NCI-H2196 (cell line): ENCODE measurements at regions not wholly inside any gene's neighbourhood (a gene's known extent, or its start where the extent isn't known, plus 50 kb on each side); places are given as distances from the start of the nearest gene placed in this dataset.
A peak's percentile ranks its signal among the peaks of the same experiment; 100 is the strongest.

ENCODE experiments used
- DNase-seq: peaks from one replicate; lab custom pipeline; 2025; ENCODE audit not compliant: unreplicated experiment; lab: John Stamatoyannopoulos, UW

GRCh38 chr1:30310966-30311742 is 412.2 kb downstream of the MATN1 start:
- DNase-seq = no peak

DNA sequence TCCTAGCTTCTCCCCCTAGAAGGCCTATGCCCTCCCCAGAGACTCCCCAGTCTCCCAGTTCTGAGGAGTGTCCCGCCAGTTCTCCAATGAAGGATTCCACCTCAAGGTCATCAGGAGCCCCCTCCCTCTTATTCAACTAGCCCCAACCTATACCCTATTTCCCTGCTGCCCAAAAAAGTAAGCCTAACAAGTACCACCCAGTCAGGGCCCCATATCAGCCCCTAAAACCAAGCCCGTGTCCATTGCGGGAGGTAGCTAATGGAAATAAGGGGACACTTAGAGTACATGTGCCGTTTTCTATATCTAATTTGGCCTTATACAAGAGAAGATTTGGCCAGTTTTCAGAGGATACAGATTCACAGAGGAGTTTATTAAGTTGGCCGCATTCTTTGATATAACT is 416.2 kb downstream of the MATN1 start:
- DNase-seq = no peak

DNA sequence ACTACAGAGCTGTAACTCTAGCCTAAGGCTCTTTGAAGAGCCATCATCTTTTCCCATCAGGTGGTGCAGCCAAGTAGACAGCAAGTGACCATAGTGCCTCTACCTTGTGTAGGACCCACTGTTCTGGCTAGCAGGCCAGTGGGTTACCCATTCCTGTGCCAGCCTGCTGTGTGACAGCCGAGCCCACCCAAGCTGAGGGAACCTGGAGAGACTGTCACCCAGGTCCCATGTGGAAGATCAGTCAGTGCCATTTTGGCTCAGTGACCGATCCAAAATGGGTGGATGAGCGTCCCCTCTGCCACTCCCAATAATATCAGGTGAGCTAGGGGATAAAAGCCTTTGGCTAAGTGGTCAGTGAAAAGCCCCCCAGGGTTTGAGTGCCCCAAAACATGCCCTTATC is 417.9 kb downstream of the MATN1 start:
- DNase-seq = no peak

DNA sequence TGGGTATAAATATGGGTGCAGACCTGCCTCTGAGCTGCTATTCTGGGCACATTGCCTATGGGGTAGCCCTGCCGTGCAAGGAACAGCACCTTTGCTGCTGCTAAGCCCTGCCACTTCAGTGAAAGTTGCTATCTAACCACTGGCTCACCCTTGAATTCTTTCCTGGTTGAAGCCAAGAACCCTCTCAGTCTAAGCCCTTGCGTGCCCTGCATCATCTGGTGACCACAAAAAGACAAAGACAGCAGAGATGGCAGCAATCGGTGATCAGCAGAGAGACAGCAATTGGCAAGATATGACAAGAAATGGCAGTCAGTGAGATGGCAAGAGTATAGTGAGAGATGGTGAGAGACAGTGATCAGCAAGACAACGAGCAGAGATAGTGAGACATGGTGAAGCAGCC is 418.3 kb downstream of the MATN1 start:
- DNase-seq = no peak

DNA sequence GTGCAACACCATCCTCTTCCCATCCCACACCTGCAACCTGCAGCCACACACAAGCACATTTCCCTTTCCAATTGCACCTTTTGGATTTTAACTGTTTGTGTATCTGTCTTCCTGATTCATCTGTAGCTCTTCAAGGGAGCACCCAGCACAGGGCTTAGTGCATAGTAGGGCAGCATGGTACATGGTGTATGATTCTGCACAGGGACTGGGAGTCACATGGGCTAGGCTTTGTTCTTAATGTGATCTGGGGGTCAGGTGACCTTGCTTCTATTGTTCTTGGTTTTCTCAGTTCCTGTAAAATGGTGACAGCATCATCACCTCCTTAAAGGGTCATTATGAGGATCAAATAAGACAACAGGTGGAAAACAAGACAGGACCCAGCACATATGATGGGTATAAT is 419.3 kb downstream of the MATN1 start:
- no peak for DNase-seq

DNA sequence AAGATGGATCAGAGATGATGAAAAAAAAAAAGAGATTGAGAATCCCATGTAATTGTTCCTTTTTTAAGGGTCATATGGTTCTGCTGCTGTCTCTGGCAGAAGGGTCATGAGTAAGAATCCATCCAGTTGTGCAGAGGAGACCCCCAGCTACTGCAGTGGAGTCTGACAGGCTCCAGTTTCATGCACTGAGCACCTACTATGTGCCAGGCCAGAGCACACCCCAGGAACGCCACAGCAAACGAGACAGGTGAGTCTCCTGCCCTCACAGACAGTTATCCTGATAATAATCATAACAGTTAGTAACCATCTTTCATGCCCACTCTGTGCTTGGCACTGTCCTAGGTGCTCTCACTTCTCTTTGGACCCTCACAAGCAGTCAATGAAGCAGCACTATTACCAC is 420.0 kb downstream of the MATN1 start:
- DNase-seq = no peak

DNA sequence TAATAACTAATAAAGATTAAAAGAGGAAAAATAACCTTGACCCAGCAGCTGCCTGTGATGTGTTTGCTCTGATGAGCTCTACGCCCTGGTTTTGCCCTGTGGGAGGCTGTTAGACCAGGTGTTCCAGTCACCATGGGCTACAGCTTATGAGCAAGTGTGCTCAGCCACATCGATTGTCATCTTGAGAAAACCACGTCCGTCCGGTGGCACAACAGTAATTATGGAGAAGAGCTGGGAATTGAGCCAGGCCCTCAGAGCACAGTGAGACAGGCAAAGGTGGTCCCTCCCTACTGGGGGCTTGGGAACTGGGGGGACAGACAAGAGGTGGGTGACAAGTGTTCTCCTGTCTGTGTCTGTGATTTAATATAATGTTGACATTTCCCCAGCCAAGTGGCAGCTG is 420.5 kb downstream of the MATN1 start:
- peak; percentile 40 for DNase-seq

- DNase-seq = no peak
Measured at GRCh38 chr1:30300669-30301068, 422.7 kb downstream of the MATN1 start.

- DNase-seq = no peak
Measured at GRCh38 chr1:30299393-30299792, 424.0 kb downstream of the MATN1 start.

DNA sequence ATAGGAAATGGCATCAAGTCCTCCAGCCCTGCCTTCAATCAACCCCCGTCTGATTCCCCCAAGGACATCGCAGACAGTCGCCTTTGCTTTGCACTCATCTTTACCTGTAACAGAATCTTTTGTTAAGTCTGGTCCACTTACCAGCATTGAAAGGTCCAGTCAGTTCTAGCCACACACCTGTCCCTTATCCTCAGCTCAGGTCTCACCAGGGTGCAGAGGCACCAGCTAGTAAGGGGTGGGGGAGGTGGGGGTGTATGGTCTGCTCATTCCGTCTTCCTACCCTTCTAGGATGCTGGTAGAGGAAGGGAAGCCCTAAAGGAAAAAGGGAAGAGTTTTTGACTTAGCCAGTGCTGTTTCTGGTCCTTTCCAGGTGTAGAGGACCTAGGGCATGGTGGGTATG is 427.7 kb downstream of the MATN1 start:
- no peak for DNase-seq

- no peak for DNase-seq
Measured at GRCh38 chr1:30295266-30295665, 428.1 kb downstream of the MATN1 start.

GRCh38 chr1:30294508-30294907 is 428.9 kb downstream of the MATN1 start:
- no peak for DNase-seq

- DNase-seq = no peak
Measured at GRCh38 chr1:30292451-30292850, 430.9 kb downstream of the MATN1 start.

DNA sequence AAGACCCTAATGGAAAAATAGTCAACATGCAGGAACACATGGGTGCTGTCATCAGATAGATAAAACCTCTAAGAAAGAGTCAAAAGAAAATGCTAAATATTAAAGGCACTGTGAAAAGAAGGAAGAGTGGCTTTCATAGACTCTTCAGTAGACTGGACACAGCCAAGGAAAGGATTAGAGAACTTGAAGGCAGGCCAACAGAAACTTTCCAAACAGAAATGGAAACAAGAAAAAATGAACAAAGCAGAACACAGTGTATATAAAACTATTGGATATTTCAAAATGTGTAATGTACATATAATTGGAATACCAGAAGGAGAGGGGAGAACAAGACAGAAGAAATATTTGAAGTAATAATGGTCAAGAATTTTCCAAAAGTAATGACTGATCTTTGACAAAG is 431.9 kb downstream of the MATN1 start:
- no peak for DNase-seq

DNA sequence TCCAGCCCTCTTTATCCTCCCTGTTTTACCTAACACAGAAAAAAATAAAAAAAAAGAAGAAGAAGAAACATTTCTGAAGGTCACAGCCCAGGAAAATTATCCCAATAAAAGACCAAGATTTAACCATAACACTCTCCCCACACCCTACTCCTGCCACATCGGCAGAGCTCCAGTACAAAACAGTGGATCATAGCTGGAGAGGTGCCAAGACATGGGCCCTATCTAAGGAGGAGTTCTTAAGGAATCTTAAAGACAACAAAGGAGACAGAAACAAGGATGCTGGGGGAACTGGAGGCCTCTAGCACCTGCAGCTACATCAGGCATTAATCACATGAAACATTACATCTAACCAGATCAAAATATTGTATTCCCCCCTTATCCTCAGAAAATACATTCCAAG is 432.8 kb downstream of the MATN1 start:
- no peak for DNase-seq

DNA sequence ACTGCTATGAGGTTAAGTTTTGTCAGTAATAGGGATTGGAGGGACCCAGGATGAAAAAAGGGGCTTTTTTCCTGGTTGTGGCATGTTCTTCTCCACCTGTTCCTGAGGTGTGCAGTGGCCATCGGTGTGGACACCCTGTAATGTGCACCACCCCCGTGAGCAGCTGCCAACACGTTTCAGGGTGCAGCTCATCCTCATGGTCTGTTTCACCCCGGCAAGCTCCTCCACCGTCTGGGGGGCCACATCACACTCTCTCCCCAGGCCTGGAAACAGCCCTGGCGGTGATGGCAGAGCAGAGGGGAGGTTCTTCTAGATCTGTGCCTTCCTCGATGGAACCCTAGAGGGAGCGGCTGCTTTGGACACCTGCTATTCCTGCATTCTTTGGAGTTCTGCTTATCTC is 435.4 kb downstream of the MATN1 start:
- DNase-seq = no peak

DNA sequence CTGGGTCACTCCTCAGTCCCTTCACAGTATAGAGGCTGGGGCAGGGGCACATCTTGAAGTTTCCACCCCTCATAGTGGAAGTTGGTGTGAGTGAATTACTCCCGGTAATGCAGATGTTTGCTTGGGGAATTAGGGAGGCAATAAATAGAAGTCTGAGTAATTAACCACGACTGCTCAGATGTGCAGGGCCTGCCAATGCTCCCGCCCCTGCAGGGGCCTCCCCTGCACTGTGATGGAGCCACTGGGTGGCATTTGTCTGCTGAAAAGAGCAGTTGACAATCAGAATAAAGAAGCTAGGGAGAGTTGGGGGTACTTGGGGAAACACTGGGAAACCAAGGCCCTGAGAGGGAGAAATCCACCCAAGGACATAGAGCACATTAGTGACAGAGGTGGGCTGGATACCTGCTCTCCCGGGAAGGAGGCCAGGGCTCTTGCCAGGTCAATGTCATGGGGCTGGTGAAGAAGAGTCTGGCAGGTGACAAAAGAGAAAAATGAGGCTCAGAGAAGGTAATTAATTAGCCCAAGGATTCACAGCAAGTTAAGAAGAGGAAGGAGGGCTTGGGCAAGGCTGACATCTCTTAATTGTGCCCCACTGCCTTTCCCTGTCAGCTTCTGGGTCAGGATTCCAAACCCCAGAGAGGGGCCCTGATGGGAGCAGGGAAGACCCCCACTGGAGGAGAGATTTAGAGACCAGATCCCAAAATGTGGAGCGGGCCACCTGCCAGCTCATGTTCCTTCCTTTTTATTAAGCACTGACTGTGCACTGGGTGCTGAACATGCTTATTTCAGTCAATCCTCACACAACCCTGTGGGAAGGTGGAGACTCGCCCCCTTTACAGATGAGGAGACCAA is 436.2 kb downstream of the MATN1 start:
- DNase-seq = no peak

DNA sequence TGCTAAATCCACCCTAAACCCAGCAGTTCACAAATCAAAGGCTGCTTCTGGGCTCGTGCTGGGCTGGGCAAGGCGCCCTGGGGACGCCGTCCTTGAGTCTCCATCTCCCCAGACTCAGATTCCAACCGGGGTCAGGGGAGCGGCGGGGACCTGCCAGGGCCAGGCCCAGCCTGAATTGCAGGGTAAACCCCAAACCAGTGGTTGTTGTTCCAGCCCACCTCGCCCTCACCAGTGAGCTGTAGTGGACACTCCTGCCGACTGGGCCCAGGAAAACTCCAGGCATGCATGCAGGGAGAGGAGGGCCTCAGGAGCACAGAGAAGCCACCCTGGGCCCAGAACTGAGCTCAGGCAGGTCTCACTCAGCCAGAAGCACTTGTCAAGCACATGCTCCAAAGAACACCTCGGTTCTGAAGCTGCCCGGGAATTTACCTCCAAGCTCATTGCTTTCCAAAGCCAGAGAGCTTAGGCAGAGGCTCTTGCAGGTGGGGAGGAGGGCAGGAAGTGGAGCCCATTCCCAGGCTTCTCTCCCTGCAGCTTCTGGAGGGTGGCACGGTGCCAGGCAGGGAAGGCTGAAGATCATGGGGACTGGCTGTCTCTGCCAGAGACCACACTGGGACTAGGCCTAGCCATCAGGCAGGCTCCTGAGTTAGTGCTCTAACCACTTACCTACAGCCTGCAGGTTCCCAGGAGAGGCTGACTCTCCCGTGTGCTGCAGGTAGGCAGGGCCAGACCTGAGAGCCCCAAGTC is 437.0 kb downstream of the MATN1 start:
- DNase-seq = no peak

DNA sequence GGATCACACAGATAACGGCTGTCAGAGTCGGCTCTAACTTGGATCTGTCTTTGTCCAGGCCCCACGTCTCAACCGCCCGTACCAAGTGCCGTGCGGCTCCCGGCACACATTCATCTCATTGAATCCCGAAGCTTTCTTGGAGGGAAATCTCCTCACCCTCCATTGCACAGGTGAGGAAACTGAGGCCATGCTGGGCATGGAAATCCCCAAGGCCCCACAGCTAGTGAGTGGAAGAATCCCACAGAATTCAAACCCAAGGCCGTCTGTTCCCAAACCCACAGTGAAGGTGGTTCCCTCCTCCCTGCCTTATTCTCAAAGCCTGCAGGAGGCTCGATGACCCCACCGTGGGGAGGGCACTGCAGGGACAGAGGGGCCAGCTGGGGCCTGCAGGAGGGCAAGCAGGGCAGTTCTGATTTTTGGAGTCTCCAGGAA is 437.9 kb downstream of the MATN1 start:
- DNase-seq = no peak

GRCh38 chr1:30284728-30285475 is 438.5 kb downstream of the MATN1 start:
- no peak for DNase-seq

DNA sequence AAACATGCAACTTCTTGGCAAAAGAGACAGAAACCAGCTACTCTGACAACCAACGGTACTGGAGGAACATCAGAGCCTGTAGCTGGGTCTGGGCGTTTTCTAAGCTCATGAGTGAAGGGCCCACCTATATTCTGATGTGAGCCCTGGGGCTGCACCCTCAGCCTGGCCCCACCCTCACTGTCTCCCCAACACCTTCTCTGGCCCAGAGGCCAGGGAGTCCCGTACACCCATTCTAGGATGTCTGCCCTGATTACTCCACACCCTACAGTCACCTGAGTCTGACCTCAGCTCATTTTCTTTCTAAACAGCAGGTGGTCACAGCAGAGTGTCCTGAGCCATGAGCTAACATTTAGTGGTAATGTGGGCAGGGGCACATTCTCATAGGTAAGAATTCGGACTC is 439.2 kb downstream of the MATN1 start:
- no peak for DNase-seq
